H1 (cell line): ENCODE measurements at regions not wholly inside any gene's neighbourhood (a gene's known extent, or its start where the extent isn't known, plus 50 kb on each side); places are given as distances from the start of the nearest gene placed in this dataset.

Source experiments
- EP300 ChIP-seq, 2 experiments: IDR thresholded peaks; 1 replicate in 1 of 2; 2 replicates in 1 of 2; pipeline ENCODE4 v1.6.1; 2011 to 2012; ENCODE audit warnings: low read depth in 2 of 2, low read length in 2 of 2, mild to moderate bottlenecking in 2 of 2, borderline replicate concordance in 1 of 2, inconsistent platforms in 1 of 2, moderate library complexity in 1 of 2
- GABPA ChIP-seq: IDR thresholded peaks from 2 replicates; pipeline ENCODE4 v1.6.1; 2011; ENCODE audit warnings: mild to moderate bottlenecking, low read length, moderate library complexity, borderline replicate concordance; ENCODE audit not compliant: insufficient read depth
- KDM5A ChIP-seq: fragments of 200-600 bp; IDR thresholded peaks from 2 replicates; pipeline ENCODE4 v1.7.1; 2012; ENCODE audit warnings: mild to moderate bottlenecking, low read length, inconsistent platforms, mixed read lengths
- ZNF274 ChIP-seq: IDR thresholded peaks from 2 replicates; pipeline ENCODE4 v1.7.0; 2012; ENCODE audit warnings: low read length, borderline replicate concordance; ENCODE audit errors: extremely low read depth

- TF ChIP-seq ZNF274 (no peak), EP300 (IDR thresholded peaks at IDR 0.05; ENCODE audit: borderline replicate concordance in 1 of 2, low read depth in 2 of 2, low read length in 2 of 2) (no peak), GABPA (no peak), KDM5A (no peak)
- TF ChIP-seq, all 59 proteins: peak for 0
Observed at GRCh38 chr3:168612671-168613070, 516.9 kb upstream of the GOLIM4 start (continued).
